HG03135 (cell line): ENCODE measurements at regions not wholly inside any gene's neighbourhood (a gene's known extent, or its start where the extent isn't known, plus 50 kb on each side); places are given as distances from the start of the nearest gene placed in this dataset.

ENCODE experiments used
- ATAC-seq: cut with Tn5 transposase; IDR thresholded peaks from one replicate; pipeline ENCODE4 v1.9.1; 2021; ENCODE audit warnings: mild to moderate bottlenecking, moderate library complexity; ENCODE audit not compliant: unreplicated experiment

DNA sequence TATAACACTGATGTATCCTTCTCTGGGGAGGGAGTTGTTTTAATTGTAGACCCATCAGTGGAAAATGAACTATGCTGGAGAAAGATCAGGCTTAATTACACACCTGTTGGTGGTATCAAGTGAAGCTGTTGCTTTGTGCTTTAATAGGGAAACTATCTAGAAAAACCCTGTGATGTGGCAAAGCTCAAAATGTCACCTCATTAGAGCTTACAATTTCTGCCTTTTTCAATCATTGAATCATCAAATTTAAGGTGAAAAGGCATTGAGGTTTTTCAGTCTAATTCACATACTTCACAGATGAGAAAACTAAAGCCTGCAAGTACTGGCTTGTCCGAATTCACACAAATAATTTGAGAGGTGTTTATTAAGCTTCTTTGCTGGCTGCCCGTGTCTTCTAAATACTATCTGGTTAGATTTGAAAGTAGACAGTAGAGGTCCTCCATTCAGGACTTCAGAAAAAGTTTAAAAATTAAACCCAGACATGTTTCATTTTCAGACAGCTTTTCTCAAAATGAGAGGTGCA, 143.3 kb upstream of the MAP3K7 start:
- peak; percentile 79 for ATAC-seq

DNA sequence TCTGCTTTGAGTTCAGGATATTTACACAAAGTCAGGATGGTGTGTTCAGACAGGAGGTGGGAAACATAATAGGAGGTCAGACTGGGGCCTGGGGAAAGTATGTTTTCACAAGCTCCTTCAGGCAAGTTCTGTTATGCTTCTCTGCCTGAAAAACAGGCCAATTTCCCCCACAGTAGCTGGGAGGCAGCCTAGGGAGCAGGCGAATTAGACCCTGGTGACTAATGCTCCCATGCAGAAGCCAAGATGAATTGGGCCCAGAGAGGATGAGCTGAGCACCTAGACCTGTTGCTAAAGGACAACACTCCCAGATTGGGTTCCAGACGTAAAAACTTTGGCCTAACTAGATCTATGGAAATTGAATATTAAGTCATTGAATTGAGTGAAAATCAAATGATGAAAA, 142.2 kb upstream of the MAP3K7 start:
- ATAC-seq, result no peak

DNA sequence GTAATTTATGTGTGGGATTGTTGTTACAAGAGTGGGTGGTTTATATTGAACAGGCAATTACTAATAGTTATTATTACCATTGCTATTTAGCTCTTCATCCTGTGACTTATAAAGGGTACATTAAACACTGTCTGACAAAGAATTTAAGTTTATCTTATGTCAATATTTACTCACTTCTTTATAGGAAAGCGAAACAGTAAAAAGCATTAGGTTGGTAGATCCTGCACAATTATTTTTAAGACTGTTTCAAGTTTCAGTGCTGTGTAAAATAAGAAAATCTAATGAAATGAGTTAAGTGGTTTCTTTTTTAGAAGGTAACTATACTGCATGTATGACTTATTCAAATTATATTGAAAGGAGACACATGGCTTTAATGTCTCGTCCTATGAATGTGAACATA, 135.8 kb upstream of the MAP3K7 start:
- ATAC-seq, result no peak

DNA sequence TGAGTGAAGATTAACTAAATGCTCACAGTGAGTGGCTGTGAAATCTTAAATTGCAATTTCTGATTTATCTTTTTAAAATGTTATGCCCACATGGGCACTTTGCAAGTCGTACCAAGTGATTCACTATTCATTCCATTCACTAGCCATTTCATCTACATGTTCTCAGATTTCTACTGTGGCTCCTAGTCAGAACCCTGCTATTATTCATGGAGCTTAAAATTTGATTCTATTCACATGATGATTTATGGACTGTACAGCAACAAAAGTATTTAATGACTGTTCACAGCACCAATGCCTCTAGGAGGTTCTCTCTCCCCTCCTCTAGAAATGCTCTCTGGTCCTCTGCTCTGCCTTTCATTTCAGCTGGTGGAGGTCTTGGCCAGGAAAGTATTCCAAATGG, 133.5 kb upstream of the MAP3K7 start:
- no peak for ATAC-seq

DNA sequence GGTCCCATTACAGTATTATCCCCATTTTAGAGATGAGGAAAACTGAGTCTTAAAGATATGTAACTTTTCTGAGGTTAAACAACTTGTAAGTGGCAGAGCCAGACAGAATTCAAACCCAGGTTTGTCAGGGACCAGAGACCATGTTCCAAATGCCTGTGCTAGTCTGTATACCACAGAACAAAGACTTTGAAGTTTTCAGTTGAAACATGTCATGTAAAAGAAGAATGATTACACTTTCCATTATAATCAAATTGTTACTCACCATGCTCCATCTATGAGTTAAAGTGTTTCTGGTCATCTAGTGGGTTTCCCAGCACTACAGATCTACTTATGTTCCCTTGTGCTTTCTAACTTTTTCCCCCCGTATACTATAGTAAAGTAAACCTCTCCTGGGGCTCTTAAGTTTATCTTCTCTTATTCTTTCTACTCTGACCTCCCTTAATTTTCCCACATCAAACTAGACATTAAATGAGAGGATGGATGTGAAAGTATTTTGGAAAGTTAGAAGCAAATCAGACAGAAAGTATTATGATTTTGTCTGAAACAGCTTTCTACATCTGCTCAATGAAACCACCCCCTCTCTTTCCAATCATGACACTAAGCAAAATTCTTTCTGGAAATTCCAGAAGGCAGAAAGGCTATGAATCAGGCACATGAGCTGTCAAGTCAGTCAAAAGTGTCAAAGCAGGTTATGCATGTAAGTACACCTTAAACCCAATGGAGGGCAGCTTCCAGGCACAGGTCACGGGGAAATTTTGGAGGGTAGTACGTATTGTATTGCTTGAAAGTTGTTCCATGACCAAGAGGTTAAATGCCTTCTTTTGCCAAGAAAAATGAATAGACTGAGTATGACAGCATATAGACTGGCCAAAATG, 132.7 kb upstream of the MAP3K7 start:
- ATAC-seq, result no peak

DNA sequence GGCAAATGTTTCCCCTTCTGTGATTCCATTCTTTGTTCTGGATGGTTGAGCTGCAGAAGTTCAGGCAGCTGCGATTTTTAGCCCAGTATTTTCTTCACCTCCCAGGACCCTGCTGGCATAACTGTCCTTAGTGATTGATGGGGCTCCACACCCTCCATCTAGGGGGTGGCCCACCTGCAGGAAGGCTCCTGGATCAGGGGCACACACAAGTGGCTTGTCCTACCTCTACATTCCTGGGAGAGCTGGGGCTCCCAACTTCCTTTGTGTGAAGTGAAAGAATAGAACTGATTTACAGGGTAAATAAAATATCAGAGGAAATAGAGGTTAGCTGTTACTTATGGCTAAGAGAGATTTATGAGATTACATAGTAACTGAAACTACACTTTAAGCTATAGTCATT, 129.5 kb upstream of the MAP3K7 start:
- no peak for ATAC-seq

DNA sequence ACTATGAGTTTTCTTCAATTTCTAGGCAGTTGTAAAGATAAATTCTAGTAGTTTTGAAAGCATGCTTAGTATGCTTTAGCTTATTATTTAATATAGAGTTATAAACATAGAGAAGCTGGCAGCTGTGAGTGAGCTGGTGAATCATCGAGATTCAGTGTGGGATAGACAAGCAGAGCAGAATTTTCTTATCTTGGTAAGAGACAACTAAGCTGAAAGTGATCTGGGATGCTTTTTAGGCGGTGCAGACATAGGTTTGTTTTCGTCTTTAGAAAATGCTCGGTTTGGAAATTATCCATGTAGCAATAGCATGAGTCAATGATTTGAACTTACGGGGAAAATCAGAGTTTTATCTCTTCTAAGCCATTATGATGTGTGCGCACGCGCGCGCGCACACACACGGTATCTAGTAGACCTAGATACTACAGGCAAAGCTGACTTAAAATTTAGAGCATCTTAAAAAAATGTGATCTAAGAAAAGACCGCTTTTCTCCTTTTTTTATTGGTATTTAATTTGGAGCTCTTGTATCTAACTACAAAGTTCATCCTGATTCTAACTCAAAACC, 128.3 kb upstream of the MAP3K7 start:
- no peak for ATAC-seq

DNA sequence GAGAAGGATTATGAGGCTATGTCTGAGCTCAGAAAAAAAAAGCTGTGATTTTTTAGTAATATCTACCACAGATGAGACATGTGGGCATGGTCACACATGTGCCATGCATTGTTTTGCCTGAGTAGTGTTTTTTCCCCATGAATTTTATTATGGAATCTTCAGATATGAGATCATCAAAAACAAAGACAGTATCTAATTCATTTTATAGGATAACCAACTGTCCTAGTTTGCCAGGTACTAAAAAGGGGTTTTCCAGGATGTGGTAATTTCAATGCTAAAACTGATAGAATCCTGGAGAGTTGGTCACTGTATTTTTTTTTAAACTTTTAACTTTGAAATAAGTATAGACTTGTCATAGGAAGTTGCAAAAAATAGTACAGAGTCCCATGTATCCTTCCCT, 127.4 kb upstream of the MAP3K7 start:
- no peak for ATAC-seq

DNA sequence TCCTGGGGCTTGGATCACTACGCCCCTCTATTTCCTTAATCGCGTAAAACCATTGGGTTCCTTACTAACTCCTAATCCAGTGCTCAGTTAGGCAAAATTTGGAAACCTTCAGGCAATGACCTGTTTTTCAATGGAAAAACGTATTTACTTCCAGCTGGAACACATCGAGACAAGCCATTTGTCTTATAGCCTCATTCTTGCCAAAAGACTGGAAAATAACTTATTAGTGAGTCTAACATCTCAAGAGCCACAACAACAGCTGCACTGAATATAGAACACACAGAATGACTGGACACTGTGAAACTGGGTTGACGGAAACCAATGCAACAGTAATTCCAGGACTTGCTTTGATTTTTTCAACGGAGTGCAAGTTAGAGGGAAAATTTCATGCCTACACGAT, 125.2 kb upstream of the MAP3K7 start:
- ATAC-seq, result no peak

DNA sequence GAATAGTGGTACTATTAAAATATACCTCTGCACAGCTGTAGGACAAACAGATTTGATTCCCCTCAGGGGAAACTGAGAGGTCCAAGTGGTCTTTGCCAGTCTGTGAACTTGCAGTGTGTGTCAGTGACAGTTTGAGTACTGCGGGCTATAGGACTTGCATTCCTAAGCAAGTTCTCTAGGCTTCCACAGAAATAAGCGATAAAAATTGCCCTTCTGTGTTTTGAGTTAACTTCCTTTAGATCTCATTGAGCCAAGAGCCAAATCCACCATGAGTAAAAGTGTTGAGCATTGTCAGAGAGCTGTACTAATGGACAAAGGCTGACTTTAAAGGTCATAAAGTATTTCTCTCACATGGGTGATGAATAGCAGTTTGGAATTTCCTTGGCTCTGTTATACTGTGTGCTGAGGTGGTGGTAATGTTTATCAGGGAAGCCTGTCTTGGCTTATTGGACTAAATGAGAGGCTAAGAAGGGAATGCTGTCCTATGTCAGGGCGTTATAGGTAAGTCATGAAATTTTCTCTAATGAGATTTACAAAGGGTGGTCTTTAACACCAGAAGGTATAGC, 122.6 kb upstream of the MAP3K7 start:
- ATAC-seq, result no peak

DNA sequence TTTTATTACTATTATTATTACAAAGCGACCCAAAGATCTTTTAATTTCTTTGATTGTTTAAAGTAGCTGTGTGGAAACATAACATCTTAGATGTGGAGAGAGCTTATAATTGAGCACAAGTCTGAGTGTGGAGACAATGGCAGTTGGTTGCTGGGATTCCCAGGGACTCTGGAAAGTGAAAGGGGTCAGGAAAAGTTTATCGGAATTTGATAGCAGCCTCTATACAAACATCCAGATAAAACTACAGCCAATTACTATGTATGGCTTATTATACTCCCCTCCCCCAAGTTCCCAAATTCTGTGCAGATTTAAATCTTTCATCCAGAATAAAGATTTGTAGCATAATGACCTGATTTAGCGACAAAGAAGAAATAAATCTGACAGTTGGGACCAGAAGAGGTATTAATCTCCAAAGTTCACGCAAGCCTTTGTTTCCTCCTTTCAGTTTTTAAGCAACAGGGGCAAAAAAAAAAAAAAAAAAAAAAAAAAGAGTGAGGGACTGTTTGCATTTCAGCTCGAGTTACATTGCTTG, 121.4 kb upstream of the MAP3K7 start:
- ATAC-seq, result no peak

DNA sequence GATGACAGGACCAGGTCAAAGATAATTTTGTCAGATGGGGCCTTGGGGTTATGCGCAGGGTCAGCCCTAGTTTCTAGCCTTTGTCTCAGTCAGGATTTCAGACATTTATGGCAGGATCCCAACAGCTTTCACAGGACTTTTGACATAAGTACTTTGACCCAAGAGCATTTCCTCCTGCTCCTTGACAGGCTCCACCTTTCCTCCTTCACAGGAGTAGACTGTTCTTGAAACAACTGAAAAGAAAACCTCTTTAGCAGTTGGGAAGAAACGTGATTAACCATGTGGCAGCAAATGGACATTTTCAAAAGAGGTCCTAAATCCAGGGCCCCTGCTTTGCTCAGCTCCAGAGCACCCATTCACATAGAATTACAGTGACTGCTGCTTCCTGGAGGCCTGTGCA, 120.4 kb upstream of the MAP3K7 start:
- ATAC-seq, result no peak

DNA sequence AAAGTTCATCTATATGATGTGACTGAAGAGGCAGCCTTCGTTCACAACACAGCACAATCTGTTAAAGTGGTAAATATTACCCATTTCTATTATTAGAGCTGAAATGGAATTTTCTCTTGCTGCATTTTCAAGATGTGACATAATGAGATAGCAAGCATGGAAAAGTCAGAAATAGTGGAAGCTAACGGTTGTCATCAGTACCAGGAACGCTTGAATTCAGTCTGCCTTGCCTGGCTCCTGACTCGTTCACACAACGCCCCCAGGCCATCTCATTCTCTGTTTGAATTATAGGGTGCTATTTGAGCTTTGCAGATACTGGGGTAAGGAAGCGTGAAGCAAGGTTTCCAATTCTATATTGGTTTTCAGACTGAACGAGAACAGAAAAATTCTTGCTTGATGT, 116.5 kb upstream of the MAP3K7 start:
- no peak for ATAC-seq

DNA sequence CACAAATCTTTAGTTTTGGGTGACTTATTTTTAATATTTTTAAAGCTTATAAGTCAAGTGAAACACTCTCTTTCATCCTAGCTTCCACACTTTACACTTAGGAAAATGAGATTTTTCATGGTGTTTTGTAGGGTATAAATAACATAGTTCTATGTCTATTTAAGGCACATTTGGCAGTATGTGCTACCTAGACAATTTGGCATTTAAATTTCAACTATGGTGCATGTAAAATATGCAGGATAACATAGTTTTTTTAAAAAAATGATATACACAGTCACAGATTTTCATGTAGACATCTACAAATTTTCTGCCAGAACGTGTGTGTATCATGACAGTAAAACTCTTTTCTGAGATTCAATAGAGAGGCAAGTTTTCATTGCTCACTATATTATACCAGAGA, 115.1 kb upstream of the MAP3K7 start:
- ATAC-seq, result no peak

DNA sequence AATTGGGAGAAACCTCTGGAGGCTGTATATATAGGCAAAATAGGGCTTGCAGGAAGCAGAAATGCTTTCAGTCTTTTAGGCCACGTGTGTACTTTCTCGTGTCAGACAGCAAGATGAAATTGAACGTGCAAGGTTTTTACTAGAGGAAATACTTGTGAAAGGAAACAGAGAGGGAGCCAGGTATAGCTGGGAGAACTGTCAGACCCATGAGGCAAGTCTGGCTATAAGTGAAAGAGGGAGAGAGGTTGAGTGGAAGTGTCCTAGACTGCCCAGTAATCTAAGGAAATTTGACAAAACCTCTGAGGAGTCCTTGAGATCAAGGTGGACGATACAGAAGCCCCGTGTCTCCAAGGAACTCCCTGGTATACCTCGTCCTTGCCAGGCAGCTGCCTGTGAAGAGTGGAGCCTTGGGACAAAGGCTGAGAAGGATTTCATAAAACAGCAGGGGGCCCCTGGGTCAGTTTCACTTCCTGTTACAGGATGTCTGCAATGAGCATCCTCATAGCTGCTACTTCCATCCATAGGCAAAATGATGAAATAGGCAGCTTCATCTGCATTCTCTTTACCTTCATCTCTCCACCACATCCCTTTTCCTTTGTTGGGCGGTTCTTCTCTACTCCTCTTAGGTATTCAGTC, 114.4 kb upstream of the MAP3K7 start:
- no peak for ATAC-seq

DNA sequence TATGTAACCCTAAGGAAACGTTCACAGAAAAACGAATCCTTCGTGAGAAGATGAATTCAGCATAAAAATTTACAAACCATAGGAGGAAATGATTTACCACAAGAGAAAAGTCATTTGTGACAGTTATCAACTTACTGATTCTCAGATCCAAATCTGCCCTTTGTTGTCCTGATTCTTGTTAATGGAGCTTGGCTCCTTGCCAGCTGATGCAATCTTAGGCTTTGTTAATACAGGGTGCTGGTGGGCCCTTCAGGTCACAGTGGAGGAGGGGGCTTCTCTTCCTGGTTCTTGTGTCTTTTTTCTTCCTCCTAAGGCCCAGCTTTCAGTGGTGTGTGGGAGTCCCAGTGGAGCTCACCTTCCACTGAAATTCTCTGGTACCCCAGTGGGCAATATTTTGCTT, 108.4 kb upstream of the MAP3K7 start:
- no peak for ATAC-seq

DNA sequence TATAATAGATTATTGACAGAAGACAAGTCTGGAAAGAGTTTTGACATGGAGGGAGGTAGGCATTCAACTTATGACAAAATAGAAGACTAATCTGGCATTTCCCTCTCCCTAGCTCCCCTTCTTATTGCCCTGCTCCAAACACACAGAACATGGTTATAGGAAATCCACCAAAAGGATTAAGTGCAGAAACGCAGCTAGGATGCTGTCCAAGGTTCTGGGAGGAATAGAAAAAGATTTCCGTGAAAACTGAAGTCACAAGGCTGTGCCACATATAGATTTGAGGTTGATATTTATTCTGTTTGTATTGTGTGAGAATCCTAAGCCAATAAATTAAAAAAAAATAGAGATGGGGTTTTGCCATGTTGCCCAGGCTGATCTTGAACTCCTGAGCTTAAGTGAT, 107.9 kb upstream of the MAP3K7 start:
- no peak for ATAC-seq

DNA sequence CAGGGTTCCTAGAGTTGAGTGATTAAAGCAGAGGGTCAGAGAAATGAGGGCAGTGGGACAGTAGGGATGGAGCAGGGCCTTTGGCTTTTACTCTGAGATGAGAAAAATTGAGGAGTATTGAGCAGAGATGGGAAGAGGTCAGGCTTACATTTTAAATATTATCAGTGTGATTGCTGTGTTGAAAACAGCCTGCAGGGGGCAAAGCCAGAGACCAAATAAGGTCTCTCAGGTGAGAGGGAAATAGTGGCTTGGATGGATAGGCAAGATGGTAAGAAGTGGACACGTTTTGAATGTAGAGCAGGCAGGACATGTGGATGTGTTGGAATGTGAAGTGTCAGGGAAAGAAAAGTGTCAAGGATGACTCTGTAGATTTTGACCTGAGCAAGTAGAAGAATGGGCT, 105.0 kb upstream of the MAP3K7 start:
- ATAC-seq, result no peak

DNA sequence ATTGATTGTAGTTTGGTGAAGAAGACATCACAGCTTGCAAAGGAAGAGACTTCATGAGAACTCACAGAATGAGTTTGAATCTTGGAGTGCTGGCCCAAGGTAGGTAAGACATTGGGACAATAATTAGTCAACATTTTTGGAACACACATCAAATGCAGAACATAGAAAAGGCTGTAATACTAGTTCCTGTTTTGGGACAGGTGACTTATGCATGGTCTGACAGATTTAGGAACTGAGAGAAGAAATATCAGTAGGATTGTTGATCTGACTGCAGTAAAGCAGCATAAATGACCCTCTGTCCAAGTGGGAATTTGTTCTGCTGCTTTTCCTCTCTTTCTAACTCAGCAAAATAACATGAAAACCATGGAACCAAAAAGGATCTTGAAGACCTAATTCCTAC, 102.3 kb upstream of the MAP3K7 start:
- no peak for ATAC-seq

DNA sequence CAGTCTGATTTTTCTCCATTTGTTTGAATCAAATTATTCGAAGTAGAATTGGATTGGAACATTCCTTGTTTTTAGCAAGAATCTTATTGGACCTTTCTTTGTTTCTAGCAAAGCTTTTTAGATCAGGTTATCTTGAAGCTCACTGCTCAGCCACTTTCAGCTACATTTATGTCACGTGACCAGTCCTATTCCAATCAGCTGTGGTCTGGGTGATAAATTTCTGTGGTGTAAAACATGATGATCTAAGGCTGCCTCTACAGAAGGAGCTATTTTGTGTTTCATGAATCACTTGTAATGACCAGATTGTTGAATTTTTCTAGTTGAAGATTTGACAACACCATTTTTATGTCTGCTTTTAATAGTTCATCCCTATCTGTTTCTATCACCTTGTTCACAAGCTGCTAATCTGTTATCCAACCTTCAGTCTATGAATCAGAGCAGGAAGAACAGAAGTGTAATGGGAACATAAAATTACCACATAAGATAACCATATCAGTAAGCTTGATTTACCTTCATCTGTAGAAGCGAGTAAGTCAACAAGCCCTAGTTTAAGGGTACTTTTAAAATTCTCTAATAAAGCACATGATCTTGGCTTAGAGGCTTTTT, 101.0 kb upstream of the MAP3K7 start:
- no peak for ATAC-seq

DNA sequence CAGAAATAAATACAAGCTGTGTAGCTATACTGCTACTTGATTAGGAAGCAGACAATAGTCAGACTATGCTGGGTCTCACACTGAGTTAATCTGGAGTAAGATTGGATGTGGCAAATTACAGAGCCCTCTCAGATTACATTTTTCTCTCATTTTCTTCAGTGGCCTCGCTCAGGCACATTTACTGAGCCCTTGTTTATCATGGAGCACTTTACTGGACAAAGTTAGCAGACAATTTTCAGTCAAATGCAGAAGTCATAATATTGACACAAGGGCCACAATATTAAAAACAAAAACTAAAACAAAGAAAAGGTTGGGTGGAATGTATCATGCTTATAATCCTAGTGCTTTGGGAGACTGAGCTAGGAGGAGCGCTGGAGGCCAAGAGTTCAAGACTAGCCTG, 95.0 kb upstream of the MAP3K7 start:
- ATAC-seq, result no peak
